DMS 273 (cell line): ENCODE measurements at regions not wholly inside any gene's neighbourhood (a gene's known extent, or its start where the extent isn't known, plus 50 kb on each side); places are given as distances from the start of the nearest gene placed in this dataset.

Experiments
- DNase-seq: peaks from one replicate; lab custom pipeline; 2025; ENCODE audit not compliant: unreplicated experiment; lab: John Stamatoyannopoulos, UW

GRCh38 chr1:208929575-208929974, 653.9 kb upstream of the CAMK1G start:
- no peak for DNase-seq

- DNase-seq: no peak
Observed at GRCh38 chr1:208931936-208932335, 651.6 kb upstream of the CAMK1G start.

GRCh38 chr1:208933984-208934525, 649.5 kb upstream of the CAMK1G start:
- no peak for DNase-seq

- no peak for DNase-seq
Observed at GRCh38 chr1:208934933-208935332, 648.6 kb upstream of the CAMK1G start.

GRCh38 chr1:208935517-208936187, 647.9 kb upstream of the CAMK1G start:
- DNase-seq: no peak

- DNase-seq: no peak
Observed at GRCh38 chr1:208939537-208940085, 643.9 kb upstream of the CAMK1G start.

- DNase-seq: peak; percentile 5
Observed at GRCh38 chr1:208942394-208943130, 641.0 kb upstream of the CAMK1G start.

- no peak for DNase-seq
Observed at GRCh38 chr1:208943291-208943690, 640.2 kb upstream of the CAMK1G start.

GRCh38 chr1:208944981-208945451, 638.5 kb upstream of the CAMK1G start:
- DNase-seq: no peak

GRCh38 chr1:208950206-208950605, 633.3 kb upstream of the CAMK1G start:
- no peak for DNase-seq

GRCh38 chr1:208951026-208951525, 632.4 kb upstream of the CAMK1G start:
- no peak for DNase-seq

GRCh38 chr1:208951908-208952307, 631.6 kb upstream of the CAMK1G start:
- DNase-seq: peak; percentile 68

- no peak for DNase-seq
Observed at GRCh38 chr1:208962867-208963266, 620.6 kb upstream of the CAMK1G start.

- no peak for DNase-seq
Observed at GRCh38 chr1:208965351-208965750, 618.2 kb upstream of the CAMK1G start.

- no peak for DNase-seq
Observed at GRCh38 chr1:208967334-208967733, 616.2 kb upstream of the CAMK1G start.

GRCh38 chr1:208974717-208975116, 608.8 kb upstream of the CAMK1G start:
- no peak for DNase-seq

GRCh38 chr1:208975456-208975855, 608.1 kb upstream of the CAMK1G start:
- DNase-seq: no peak

GRCh38 chr1:208977012-208977411, 606.5 kb upstream of the CAMK1G start:
- no peak for DNase-seq

- no peak for DNase-seq
Observed at GRCh38 chr1:208977638-208978256, 605.8 kb upstream of the CAMK1G start.

- DNase-seq: no peak
Observed at GRCh38 chr1:208979776-208980175, 603.7 kb upstream of the CAMK1G start.

GRCh38 chr1:208980605-208981004, 602.9 kb upstream of the CAMK1G start:
- no peak for DNase-seq
